ENCODE measurements at regions not wholly inside any gene's neighbourhood (a gene's known extent, or its start where the extent isn't known, plus 50 kb on each side); places are given as distances from the start of the nearest gene placed in this dataset.
"Not testable (repeated sequence)": the region's sequence is repeated elsewhere in the genome, so short reads cannot be mapped to it uniquely, and the experiment has no call there.

DNA sequence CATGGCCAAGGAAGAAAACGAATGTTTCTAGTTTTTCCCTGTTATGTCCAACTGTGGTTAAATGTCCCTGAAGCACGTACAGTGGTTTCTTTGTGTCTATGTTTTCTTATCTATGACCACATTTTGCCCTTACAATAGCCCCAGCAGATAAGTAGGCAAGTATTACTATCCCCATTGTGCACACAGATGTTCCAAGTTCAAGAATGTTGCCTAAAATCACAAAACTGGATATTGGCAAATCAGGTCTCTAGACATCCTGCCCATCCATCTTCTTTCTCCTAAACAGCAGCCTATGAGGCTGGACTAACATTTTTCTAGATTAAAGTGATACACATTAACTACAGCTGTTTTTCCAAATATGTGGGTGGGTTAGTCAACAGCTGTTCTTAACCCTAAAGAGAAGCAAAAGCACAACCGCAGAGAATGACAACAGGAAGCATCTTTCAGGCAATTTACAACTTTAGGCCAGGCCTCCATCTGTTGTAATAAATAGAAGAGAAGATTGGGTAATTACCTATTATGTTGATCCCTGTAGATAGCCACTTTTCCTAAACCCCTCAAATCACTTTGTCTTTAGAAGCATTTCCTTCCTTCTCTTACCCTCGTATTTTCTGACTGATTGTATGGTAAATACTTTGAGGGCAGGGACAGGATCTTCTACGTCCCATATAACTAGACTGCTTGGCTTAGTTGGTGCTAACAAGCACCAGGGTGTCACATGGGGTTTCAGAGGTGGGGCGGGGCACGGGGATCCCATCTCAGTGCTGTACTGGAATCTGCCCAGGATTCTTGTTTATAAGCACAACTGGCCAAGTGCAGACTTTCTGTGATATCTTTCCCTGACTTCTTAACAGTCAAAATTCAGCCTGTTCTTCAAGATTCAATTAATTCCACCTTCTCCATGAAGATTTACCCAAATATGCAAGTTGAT, 132.1 kb upstream of the SETBP1 start:
- FAIRE-seq (no peak), DNase-seq (ENCODE audit: insufficient read length, low spot score) (no peak)

DNA sequence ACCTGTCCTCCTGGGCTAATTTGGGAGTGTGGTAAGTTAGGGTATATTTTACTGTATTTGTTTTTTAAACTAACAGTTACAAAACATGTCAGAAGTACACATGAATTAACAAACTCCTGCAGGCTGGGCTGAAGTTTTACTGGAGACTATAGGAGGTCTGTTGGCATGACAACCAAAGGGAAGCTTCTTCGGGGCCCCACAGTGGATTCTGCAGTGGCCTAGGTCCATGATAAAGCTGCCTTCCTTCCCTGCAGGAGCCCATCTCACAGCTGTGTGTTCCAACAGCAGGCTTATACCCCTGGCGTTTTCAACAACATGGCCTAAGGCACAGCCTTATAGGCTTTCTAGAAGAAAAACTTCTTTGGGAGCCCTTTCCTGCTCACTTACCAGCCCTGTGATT, 128.0 kb upstream of the SETBP1 start:
- FAIRE-seq: no peak
- DNase-seq (ENCODE audit: insufficient read length, low spot score): no peak

DNA sequence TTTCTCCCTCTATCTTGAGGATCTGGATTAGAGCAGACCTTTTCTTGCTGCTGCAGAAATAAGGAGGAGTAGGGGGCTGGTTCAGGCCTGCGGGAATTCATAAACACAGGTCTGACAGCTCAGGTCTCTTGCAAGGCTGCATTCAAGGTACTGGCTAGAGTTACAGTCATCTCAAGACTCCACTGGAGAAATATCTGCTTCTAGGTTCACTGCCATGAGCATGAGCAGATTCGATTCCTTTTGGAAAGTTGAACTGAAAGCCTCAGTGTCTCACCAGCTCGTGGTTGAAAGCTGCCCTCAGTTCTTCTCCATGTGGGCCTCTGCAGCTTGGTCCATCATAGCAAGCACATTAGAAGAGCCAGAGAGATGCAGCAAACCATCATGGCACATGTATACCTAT, 124.4 kb upstream of the SETBP1 start:
- no peak for FAIRE-seq

DNA sequence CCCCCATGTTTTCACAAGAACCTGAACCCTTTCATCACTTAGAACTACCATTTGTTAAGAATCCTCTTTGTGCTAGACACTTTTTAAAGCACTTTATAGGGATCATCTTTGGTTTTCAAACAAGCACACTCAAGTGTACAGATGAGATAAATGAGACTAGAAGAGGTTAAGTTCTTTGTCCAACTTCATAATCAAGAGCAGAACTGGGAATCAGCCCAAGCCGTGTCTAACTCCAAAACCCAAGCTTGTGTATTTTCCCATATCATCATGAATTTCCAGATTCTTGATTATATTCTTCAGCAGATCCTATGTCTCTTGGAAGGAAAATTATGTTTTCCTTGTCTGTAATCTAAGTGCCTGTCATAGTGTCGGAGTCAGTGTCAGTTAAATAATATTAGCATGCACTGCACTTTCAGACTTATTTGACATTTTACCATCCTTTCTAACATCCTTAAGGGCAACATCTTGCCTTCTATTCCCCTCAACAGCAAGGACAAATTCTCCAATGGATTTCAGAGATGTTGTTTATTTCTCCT, 123.0 kb upstream of the SETBP1 start:
- FAIRE-seq (no peak), DNase-seq (ENCODE audit: insufficient read length, low spot score) (no peak)

More for the DNA sequence above, 124.4 kb upstream of the SETBP1 start:
- DNase-seq (ENCODE audit: insufficient read length, low spot score): no peak

DNA sequence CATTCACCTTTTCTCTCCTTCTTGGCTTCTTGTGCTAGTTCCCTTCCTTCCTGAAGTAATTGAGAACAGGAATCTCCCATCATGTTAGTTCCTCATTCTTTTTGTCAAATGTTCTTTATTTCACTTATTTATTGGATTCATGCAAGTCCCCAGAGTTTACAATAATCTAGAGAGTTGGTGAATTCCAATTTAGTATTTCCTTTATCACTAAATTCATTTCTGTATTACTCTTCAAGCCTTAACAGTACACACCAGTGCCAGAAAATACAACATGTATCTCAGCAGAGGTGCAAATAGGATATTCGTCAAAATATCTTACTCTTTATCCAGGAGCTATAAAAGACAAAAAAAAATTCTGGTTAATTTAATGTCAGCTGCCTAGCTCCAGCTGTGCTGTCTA, 121.9 kb upstream of the SETBP1 start:
- DNase-seq (ENCODE audit: insufficient read length, low spot score): no peak
- FAIRE-seq: no peak

DNA sequence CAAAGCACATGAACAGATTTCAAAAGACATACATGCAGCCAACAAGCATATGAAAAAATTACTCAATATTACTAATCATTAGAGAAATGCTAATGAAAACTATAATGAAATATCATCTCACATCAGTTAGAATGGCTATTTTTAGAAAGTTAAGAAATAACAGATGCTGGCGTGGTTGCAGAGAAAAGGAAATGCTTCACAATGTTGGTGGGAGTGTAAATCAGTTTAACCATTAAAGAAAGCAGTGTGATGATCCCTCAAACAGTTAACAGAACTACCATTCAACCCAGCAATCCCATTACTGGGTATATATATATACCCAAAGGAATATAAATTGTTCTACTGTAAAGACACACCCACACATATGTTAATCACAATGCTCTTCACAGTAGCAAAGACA, 117.7 kb upstream of the SETBP1 start:
- FAIRE-seq (no peak), DNase-seq (ENCODE audit: insufficient read length, low spot score) (no peak)

DNA sequence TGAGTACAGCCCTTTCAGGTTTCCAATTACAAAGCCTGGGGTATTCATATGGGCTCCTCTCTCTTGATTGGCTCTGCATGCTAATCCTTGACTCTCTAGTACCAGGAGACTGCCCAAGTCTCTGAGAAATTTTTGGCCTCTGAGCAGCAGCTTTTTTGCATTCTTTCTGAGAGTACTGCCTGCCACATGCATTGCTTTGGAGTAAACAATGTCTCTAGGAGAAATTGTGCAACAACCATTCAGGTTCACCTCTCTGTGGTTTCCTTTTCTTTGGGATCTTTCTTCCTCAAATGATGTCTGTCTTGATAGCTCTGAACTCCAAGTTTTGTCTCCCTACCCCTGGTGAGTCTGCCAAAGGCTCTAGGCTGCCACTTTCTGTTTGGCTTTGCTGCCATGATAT, 115.8 kb upstream of the SETBP1 start:
- FAIRE-seq (no peak), DNase-seq (ENCODE audit: insufficient read length, low spot score) (no peak)

DNA sequence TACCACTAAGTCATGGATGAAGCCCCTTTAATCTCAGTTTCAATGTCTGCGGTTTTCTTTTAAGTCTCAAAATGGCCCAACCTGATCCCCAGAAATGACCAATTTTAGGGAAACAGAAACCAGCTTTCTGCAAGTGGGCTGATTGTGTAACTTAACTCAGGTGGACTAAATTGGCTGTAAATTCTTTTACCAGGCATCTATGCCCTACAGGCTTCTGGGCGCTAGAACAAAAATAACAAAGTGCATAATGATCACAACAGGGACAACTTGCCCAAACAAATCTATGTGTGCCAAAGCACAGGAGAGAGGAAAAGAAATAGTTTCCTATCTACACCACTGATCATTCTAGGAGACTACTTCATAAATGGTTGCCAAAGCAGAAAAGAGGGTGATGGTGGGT, 112.3 kb upstream of the SETBP1 start:
- FAIRE-seq: no peak
- no peak for DNase-seq (ENCODE audit: insufficient read length, low spot score)

DNA sequence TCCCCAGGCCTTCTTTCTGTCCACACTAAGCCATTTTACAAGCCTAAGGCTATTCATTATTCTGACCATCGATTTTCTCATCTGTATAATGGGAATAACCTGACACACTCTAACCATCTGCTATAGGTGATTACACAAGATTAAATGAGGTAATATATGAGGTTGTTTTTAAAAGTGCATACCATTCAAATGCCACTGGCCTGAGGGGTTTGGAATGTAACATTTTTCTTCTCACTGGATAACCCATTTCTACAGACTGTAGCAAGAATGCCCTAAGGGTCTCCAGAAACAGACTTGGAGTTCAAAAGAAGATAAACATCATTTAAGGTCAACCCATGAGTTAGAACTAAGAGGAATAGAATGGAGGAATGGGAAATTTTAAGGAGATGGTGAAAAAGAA, 111.7 kb upstream of the SETBP1 start:
- DNase-seq (ENCODE audit: insufficient read length, low spot score) (no peak), FAIRE-seq (no peak)

DNA sequence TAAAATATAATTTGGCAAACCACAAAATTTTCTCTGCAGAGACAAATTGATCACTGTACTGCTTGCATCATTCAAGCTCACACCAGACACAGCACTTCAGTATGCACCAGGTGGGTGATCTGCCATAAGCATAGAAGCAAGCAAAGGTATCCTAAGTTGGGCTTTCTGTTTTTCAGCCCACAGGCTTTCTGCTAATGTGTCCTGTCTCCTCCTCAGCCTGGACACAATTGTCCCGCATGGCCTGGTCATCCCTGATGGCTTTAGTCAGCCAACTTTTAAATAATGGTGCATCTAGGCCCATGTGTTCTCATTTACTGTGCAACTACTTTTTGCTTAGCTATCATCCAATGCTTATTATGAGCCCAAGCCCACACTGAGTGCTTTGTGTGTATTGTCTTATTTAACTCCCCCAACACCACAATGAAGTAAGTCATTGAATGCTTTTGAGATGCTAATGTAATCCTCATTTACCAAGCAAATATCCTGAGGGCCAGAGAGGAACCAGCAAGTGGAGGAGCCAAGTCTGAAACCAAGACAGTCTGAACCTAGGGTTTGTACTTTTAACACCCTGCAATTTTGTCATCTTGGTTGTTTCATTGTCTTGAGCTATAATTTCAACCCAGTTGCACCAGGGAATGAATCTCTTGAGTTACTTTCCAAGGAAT, 111.2 kb upstream of the SETBP1 start:
- no peak for FAIRE-seq

DNA sequence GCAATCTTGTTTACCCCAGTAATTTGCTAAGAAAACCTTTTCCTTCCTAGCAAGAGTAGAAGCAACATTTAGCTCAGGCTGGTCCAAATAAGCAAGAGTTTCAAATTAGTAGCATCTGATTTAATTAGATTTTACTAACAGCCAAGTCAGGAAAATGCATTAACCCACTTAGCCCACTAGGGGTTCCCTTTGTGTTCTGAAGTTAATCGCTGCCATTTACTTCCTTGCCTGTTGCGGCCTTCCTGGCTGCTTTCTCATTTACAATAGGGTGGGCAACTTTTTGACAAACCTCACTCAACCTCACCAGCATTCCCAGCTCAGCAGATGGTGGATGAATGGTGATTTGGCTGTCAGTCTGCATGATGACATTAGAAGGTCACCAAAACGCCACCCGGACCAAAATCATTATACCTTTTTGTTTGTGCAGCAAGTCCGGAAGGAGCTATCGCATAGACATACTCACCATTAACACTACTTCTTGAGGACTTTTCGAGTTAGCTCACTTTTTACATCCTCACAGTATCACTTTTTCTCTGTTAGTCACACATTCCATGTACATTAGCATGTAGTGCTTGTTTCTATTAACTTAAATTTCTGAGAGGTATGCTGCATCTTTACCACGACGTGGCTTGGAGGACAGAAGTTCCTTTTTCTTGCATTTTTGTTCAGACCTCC, 101.5 kb upstream of the SETBP1 start:
- no peak for DNase-seq (ENCODE audit: insufficient read length, low spot score)
- no peak for FAIRE-seq

More for the DNA sequence above, 111.2 kb upstream of the SETBP1 start:
- DNase-seq (ENCODE audit: insufficient read length, low spot score): no peak

DNA sequence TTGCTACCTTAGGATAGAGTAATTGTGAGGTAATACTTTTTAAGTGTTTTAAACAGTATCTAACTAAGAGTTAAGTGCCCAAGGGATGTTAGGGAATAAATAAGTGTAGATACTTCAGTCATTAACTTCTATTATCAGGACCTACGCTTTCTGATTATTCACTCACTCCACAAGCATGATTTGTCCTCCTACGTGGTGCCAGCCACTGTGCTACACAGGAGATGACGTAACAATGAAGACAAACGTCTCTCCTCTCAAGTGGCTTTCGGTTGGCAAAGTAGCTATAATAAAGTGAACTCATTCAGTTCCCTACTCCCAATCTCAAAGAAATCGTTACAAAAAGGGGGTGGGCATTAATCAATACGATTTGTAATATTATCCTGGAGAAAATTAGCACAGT, 100.9 kb upstream of the SETBP1 start:
- DNase-seq (ENCODE audit: insufficient read length, low spot score) (no peak), FAIRE-seq (no peak)

DNA sequence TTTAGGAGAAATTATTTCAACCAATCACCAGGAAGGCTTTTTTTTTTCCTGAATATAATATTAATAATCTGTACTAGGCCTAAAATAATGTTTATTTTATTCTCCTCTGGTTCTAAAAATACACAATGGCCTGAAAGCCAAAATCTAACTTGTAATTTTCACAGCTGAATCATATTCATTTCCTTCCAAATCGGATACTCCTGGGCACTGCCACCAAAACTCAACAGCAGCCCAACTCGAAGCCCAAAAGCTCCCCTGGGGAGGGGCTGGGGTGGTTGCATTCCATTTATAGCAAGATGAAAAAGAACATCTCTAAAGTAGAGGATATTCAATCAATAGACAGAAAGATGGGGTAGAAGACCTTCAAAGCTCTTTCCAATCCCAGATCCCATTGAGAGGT, 100.5 kb upstream of the SETBP1 start:
- no peak for FAIRE-seq

DNA sequence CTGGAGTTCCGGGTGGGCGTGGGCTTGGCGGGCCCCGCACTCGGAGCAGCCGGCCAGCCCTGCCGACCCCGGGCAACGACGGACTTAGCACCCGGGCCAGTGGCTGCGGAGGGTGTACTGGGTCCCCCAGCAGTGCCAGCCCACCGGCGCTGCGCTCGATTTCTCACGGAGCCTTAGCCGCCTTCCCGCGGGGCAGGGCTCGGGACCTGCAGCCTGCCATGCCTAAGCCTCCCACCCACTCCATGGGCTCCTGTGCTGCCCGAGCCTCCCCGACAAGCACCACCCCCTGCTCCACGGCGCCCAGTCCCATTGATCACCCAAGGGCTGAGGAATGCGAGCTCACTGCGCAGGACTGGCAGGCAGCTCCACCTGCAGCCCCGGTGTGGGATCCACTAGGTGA, 99.9 kb upstream of the SETBP1 start:
- FAIRE-seq; DNase-seq (ENCODE audit: insufficient read length, low spot score): not testable (repeated sequence)

More for the DNA sequence above, 100.5 kb upstream of the SETBP1 start:
- DNase-seq (ENCODE audit: insufficient read length, low spot score): no peak

DNA sequence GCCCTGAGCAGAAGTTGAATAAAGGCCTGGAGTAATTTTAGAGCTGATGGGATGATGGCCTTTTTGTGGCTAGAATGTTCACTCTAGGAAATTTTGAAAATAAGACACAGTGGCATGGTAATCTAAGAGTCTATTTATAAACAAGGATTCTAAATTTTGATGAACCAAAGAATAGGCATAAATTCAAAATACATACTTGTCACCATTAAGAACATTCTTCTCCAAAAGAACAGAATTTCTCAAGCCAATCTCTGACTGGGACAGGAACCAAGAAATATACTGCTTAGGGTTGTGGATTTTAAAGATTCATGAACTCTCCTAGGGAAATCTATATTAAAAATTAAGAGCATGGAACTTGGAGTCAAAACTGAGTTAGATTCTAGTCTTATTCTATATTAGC, 98.2 kb upstream of the SETBP1 start:
- FAIRE-seq (no peak), DNase-seq (ENCODE audit: insufficient read length, low spot score) (no peak)

DNA sequence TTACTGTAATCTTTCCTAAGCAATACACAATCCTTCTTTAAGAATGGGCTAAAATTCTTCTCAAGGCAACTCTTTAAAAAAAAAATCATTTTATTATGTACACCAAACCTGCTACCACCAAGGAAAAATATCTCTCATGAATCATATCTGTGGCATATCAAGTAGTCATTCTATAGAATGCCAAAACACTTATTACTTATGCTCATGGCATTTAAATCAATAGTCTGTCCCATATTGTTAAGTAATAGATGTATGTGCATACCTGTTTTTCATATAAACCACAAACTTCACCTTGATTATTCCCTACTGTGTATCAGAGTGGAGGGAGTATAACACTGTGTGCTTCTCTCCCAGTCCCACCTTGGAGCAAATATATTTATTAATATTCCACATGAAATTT, 95.8 kb upstream of the SETBP1 start:
- DNase-seq (ENCODE audit: insufficient read length, low spot score): no peak
- no peak for FAIRE-seq

DNA sequence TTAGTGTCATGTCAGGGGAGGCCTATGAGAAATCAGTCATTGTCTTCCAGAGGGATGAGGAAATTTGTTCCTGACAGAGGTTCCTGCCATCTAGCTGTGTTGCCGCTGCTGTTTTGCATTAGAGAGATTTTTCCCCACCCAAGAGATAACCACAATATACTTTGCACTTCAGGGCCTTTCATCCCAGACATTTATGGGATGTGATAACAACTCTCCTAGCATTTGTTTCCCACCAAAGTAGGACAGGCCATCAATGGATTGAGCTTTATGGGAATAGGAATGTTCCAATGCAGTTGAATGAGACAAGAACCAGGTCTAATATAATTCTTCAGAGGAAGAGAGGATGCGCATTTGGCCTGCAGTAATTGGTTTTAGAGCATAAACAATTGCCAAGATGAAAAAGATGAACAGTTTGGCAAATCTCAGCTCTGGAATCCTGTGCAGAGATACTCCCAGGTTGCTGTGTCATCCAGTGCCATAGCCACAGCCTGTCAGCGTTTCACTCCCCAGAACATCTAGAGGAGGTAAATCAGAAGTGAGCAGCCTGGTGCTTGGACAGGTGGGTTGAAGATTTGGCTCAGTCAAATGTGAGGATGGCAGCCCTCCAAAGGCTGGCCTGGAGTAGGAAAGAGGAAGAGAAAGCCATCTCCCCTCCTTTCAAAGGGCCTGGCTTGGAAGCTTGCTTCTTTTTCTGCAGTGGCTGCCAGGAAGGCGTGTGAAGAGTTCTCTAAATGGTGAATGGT, 93.7 kb upstream of the SETBP1 start:
- FAIRE-seq: no peak
- no peak for DNase-seq (ENCODE audit: insufficient read length, low spot score)

DNA sequence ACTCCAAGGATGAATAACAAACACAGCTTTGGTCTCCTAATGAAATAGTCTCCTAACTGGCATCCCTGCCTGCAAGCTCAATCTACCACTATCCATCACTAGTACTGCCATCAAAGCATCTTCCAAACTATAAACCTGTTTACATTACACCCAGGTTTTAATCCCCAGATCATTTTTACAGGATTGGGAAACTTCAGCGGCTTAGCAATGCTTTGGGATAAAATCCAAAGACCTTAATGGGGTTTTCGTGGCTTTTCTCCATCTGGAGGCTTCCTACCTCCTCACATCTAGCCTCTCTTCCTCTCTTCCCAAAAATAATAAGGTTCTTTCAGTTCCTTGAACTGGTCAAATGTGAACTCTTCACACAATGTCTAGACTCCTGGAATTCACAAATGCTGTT, 92.2 kb upstream of the SETBP1 start:
- DNase-seq (ENCODE audit: insufficient read length, low spot score) (no peak), FAIRE-seq (no peak)

DNA sequence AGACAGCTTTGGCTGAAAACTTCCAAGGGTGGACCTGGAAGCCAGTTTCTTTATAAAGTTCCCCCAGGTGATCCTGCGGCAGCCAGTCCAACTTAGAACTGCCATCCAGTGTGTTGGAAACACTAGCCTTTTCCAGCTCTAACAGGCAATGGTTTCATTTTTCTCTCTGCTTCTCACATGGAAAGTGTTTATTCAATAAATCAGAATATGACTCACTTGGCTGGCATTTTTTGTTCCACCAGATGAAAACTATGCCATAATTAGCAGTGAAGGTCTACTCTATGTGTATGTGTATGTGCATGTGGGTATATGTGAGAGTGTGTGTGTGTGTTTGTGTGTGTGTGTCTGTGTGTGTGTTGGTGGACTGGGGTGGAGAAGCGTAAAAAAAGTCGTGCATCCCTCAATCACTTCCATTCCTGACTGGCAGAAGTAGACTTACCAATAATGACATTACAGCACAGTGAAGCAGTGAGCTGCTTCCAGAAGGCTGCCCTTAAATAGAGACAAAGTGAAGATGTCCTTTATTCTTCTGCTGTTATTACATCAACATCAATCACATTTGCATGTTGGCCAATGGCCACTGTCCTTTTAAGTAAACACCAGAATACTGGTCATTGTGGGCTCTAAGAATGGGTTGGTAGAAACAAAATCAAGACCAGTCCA, 90.9 kb upstream of the SETBP1 start:
- DNase-seq (ENCODE audit: insufficient read length, low spot score): no peak
- no peak for FAIRE-seq
